ENCODE measurements at regions not wholly inside any gene's neighbourhood (a gene's known extent, or its start where the extent isn't known, plus 50 kb on each side); places are given as distances from the start of the nearest gene placed in this dataset.
"Not testable (repeated sequence)": the region's sequence is repeated elsewhere in the genome, so short reads cannot be mapped to it uniquely, and the experiment has no call there.

- DNase-seq (ENCODE audit: low read depth), result no peak
Measured at GRCh38 chr3:4149296-4149695, 153.9 kb upstream of the SETMAR start.

GRCh38 chr3:4150816-4151215 is 152.4 kb upstream of the SETMAR start:
- DNase-seq (ENCODE audit: low read depth), result no peak

- no peak for DNase-seq (ENCODE audit: low read depth)
Measured at GRCh38 chr3:4151859-4152258, 151.3 kb upstream of the SETMAR start.

- no peak for DNase-seq (ENCODE audit: low read depth)
Measured at GRCh38 chr3:4153771-4154170, 149.4 kb upstream of the SETMAR start.

GRCh38 chr3:4158329-4158728 is 144.8 kb upstream of the SETMAR start:
- DNase-seq (ENCODE audit: low read depth), result no peak

- no peak for DNase-seq (ENCODE audit: low read depth)
Measured at GRCh38 chr3:4162096-4162495, 141.1 kb upstream of the SETMAR start.

- DNase-seq (ENCODE audit: low read depth), result no peak
Measured at GRCh38 chr3:4163011-4163410, 140.2 kb upstream of the SETMAR start.

GRCh38 chr3:4166540-4166939 is 136.6 kb upstream of the SETMAR start:
- DNase-seq (ENCODE audit: low read depth), result no peak

GRCh38 chr3:4167230-4167629 is 135.9 kb upstream of the SETMAR start:
- not testable (repeated sequence) for DNase-seq (ENCODE audit: low read depth)

- no peak for DNase-seq (ENCODE audit: low read depth)
Measured at GRCh38 chr3:4174791-4175190, 128.4 kb upstream of the SETMAR start.

GRCh38 chr3:4191971-4192370 is 111.2 kb upstream of the SETMAR start:
- no peak for DNase-seq (ENCODE audit: low read depth)

- no peak for DNase-seq (ENCODE audit: low read depth)
Measured at GRCh38 chr3:4195006-4195405, 108.2 kb upstream of the SETMAR start.

GRCh38 chr3:4196506-4197147 is 106.5 kb upstream of the SETMAR start:
- no peak for DNase-seq (ENCODE audit: low read depth)

- no peak for DNase-seq (ENCODE audit: low read depth)
Measured at GRCh38 chr3:4197670-4198069, 105.5 kb upstream of the SETMAR start.

- no peak for DNase-seq (ENCODE audit: low read depth)
Measured at GRCh38 chr3:4198491-4198890, 104.7 kb upstream of the SETMAR start.

GRCh38 chr3:4204776-4205175 is 98.4 kb upstream of the SETMAR start:
- not testable (repeated sequence) for DNase-seq (ENCODE audit: low read depth)

- no peak for DNase-seq (ENCODE audit: low read depth)
Measured at GRCh38 chr3:4207672-4208071, 95.5 kb upstream of the SETMAR start.

- no peak for DNase-seq (ENCODE audit: low read depth)
Measured at GRCh38 chr3:4208556-4208955, 94.6 kb upstream of the SETMAR start.

- no peak for DNase-seq (ENCODE audit: low read depth)
Measured at GRCh38 chr3:4211610-4212009, 91.6 kb upstream of the SETMAR start.

GRCh38 chr3:4213420-4213819 is 89.7 kb upstream of the SETMAR start:
- DNase-seq (ENCODE audit: low read depth), result not testable (repeated sequence)

- DNase-seq (ENCODE audit: low read depth), result not testable (repeated sequence)
Measured at GRCh38 chr3:4216974-4217373, 86.2 kb upstream of the SETMAR start.

GRCh38 chr3:4218456-4219226 is 84.5 kb upstream of the SETMAR start:
- DNase-seq (ENCODE audit: low read depth), result no peak

GRCh38 chr3:4219227-4219568 is 84.0 kb upstream of the SETMAR start:
- DNase-seq (ENCODE audit: low read depth), result no peak

- DNase-seq (ENCODE audit: low read depth), result no peak
Measured at GRCh38 chr3:4220065-4220464, 83.1 kb upstream of the SETMAR start.
